ENCODE measurements at regions not wholly inside any gene's neighbourhood (a gene's known extent, or its start where the extent isn't known, plus 50 kb on each side); places are given as distances from the start of the nearest gene placed in this dataset.

GRCh38 chr3:83250613-83251012, 1489.2 kb upstream of the GBE1 start:
- TF ChIP-seq CTCF (IDR thresholded peaks at IDR 0.05) (no peak), POLR2A (IDR thresholded peaks at IDR 0.05) (no peak)

Data from testis (tissue), 2 donors.